ENCODE measurements at regions not wholly inside any gene's neighbourhood (a gene's known extent, or its start where the extent isn't known, plus 50 kb on each side); places are given as distances from the start of the nearest gene placed in this dataset.
A peak's percentile ranks its signal among the peaks of the same experiment; 100 is the strongest.

DNA sequence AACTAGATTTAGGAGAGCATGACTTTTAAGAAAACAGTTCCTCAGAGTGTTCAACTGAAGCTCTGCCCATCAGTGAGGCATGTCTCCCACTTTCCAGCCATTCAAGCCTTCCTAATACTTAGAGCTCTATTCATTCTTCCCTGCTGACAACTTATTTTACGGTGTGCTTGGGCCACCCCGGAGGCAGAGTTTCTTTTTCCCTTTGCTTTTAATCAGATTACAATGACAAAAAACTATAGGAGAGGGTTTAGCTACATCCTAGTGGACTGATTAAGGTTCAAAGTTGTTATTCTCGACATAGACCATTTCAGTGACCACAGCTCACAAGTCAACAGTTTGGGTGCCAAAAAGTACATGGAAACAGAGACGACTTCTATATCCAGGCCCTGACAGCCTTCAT lies 167.8 kb upstream of the TRIB2 start:
- Histone ChIP-seq H3K4me3 (ENCODE audit: low read length) (no peak overlapping the region), H3K27me3 (ENCODE audit: control insufficient read depth, low read length) (no peaks in the 10 kb centered on the region), H4K20me1 (ENCODE audit: control insufficient read depth, insufficient read depth, low read depth, low read length) (no peaks in the 10 kb centered on the region), H3K79me2 (ENCODE audit: control insufficient read depth, low read length) (no peaks in the 10 kb centered on the region), H3K4me2 (ENCODE audit: low read length) (no peak overlapping the region), H3K9me2 (replicated peaks; ENCODE audit: control insufficient read depth, low read length) (no peaks in the 10 kb centered on the region), H3K36me3 (ENCODE audit: control insufficient read depth, low read length) (no peaks in the 10 kb centered on the region), H3F3A (ENCODE audit: control insufficient read depth, insufficient read depth) (no peaks in the 10 kb centered on the region), H3K9me3 (ENCODE audit: control insufficient read depth, insufficient read depth, low read length) (peaks cover 7% of the 10 kb centered on the region; the same call in 1 of the 2 replicates), H3K27ac (ENCODE audit: low read depth, low read length) (no peak overlapping the region), H3K4me1 (ENCODE audit: control insufficient read depth, low read length) (peaks cover 23% of the 10 kb centered on the region)
- TF ChIP-seq EZH2phosphoT487 (IDR thresholded peaks at IDR 0.05; ENCODE audit: borderline replicate concordance, low read length), result no peak
- TF ChIP-seq, protein P1, sequence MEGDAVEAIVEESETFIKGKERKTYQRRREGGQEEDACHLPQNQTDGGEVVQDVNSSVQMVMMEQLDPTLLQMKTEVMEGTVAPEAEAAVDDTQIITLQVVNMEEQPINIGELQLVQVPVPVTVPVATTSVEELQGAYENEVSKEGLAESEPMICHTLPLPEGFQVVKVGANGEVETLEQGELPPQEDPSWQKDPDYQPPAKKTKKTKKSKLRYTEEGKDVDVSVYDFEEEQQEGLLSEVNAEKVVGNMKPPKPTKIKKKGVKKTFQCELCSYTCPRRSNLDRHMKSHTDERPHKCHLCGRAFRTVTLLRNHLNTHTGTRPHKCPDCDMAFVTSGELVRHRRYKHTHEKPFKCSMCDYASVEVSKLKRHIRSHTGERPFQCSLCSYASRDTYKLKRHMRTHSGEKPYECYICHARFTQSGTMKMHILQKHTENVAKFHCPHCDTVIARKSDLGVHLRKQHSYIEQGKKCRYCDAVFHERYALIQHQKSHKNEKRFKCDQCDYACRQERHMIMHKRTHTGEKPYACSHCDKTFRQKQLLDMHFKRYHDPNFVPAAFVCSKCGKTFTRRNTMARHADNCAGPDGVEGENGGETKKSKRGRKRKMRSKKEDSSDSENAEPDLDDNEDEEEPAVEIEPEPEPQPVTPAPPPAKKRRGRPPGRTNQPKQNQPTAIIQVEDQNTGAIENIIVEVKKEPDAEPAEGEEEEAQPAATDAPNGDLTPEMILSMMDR (IDR thresholded peaks at IDR 0.05; ENCODE audit: low read depth, low read length, poor library complexity, severe bottlenecking), result no peak

DNA sequence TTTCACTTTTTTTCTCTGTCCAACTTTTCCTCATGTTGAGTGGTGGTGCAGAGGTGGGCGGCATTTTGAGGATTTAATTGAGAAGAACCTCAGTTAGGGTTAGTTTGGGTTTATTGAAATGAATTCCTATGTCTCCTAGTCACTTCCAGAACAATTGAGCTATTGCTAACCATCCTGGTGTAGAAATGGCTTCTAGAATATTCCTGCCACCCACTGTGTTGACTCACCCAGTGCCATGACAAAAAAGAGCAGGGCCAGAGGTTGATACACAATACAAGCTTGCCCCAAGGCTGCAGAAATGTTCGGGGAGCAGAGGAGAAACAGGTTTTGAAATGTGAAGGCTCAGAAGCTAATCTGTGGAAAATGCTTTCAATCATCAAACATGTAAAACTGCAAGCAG lies 167.1 kb upstream of the TRIB2 start:
- Histone ChIP-seq H3K79me2 (ENCODE audit: control insufficient read depth, low read length) (no peaks in the 10 kb centered on the region), H3F3A (ENCODE audit: control insufficient read depth, insufficient read depth) (no peaks in the 10 kb centered on the region), H3K27ac (ENCODE audit: low read depth, low read length) (no peak overlapping the region), H3K27me3 (ENCODE audit: control insufficient read depth, low read length) (no peaks in the 10 kb centered on the region), H3K4me3 (ENCODE audit: low read length) (no peak overlapping the region), H3K4me2 (ENCODE audit: low read length) (no peak overlapping the region), H3K36me3 (ENCODE audit: control insufficient read depth, low read length) (no peaks in the 10 kb centered on the region), H3K9me3 (ENCODE audit: control insufficient read depth, insufficient read depth, low read length) (peaks cover 7% of the 10 kb centered on the region; the same call in 1 of the 2 replicates), H4K20me1 (ENCODE audit: control insufficient read depth, insufficient read depth, low read depth, low read length) (no peaks in the 10 kb centered on the region), H3K9me2 (replicated peaks; ENCODE audit: control insufficient read depth, low read length) (no peaks in the 10 kb centered on the region), H3K4me1 (ENCODE audit: control insufficient read depth, low read length) (peaks cover 19% of the 10 kb centered on the region)
- TF ChIP-seq EZH2phosphoT487 (IDR thresholded peaks at IDR 0.05; ENCODE audit: borderline replicate concordance, low read length), result no peak
- TF ChIP-seq, protein P1 (IDR thresholded peaks at IDR 0.05; ENCODE audit: low read depth, low read length, poor library complexity, severe bottlenecking), result no peak

DNA sequence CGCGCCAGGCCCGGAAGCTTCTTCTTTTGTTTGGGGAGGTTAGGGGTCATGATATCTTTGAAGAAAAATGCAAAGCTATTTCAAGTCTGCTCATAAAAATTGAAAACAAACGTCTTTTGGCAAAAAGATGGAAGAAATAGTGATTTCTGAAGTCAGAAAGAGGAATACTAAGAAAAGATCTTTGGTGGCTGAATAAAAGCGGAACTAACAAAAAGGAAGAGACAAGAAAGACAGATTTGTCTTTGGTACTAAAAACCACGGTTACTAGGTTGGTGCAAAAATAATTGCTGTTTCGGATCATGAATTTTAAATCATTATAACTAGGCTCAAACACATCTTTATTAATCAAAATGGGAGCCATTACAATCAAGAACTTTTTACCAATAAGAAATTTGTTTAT lies 164.6 kb upstream of the TRIB2 start:
- Histone ChIP-seq H3K4me2 (ENCODE audit: low read length) (peak overlapping the region; percentile 42), H3K9me2 (replicated peaks; ENCODE audit: control insufficient read depth, low read length) (no peaks in the 10 kb centered on the region), H3K27ac (ENCODE audit: low read depth, low read length) (no peak overlapping the region), H4K20me1 (ENCODE audit: control insufficient read depth, insufficient read depth, low read depth, low read length) (no peaks in the 10 kb centered on the region), H3K79me2 (ENCODE audit: control insufficient read depth, low read length) (no peaks in the 10 kb centered on the region), H3K27me3 (ENCODE audit: control insufficient read depth, low read length) (no peaks in the 10 kb centered on the region), H3K9me3 (ENCODE audit: control insufficient read depth, insufficient read depth, low read length) (peaks cover 7% of the 10 kb centered on the region; the same call in 1 of the 2 replicates), H3K4me3 (ENCODE audit: low read length) (peak overlapping the region; percentile 48), H3F3A (ENCODE audit: control insufficient read depth, insufficient read depth) (no peaks in the 10 kb centered on the region), H3K36me3 (ENCODE audit: control insufficient read depth, low read length) (no peaks in the 10 kb centered on the region), H3K4me1 (ENCODE audit: control insufficient read depth, low read length) (peaks cover 39% of the 10 kb centered on the region)
- TF ChIP-seq, protein P1 (IDR thresholded peaks at IDR 0.05; ENCODE audit: low read depth, low read length, poor library complexity, severe bottlenecking), result no peak
- TF ChIP-seq EZH2phosphoT487 (IDR thresholded peaks at IDR 0.05; ENCODE audit: borderline replicate concordance, low read length), result no peak
